Esophagus muscularis mucosa (tissue), 4 donors: ENCODE measurements at regions not wholly inside any gene's neighbourhood (a gene's known extent, or its start where the extent isn't known, plus 50 kb on each side); places are given as distances from the start of the nearest gene placed in this dataset.

ENCODE experiments used
- EP300 ChIP-seq: sonication (generic); formaldehyde crosslinking; IDR thresholded peaks from one replicate; pipeline ENCODE4 v1.6.1; 2017; ENCODE audit warnings: antibody characterized with exemption
- POLR2A ChIP-seq: fragments of 450-650 bp; IDR thresholded peaks from one replicate; pipeline ENCODE4 v1.6.1; 2017; ENCODE audit warnings: antibody characterized with exemption, moderate library complexity, mild to moderate bottlenecking, low read depth
- POLR2AphosphoS5 ChIP-seq, 2 donors: sonication (generic); formaldehyde crosslinking; IDR thresholded peaks; one replicate each; pipeline ENCODE4 v1.6.1; 2017; ENCODE audit warnings: antibody characterized with exemption in 2 of 2
- TF ChIP-seq, protein P1 (sequence below), 3 experiments: fragments of 200-600 bp in 2 of 3; fragments of 450-650 bp in 1 of 3; sonication (generic) in 2 of 3; IDR thresholded peaks; one replicate each; pipeline ENCODE4 v1.5.1; 2017 to 2019; ENCODE audit warnings: antibody characterized with exemption in 3 of 3, mild to moderate bottlenecking in 2 of 3, moderate library complexity in 1 of 3

DNA sequence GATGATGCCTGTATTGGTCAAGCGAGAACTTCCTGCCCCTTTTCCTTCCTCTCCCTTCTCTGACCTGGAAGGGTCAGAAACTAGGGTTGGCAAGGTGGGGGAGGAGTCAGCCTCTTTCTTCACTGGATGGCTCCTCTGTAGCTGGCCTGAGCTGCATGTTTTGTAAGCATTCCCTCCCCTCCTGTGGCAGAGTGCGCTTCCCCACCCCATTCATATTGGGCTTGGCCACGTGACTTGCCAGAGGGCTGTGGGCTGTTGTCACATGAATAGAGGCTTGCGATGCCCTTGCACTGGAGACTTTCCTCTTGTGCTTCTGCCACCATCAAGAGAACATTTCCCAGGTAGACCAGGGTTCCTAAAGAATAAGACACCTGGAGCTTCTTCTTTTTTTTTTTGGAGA is 111.3 kb upstream of the PODXL start:
- TF ChIP-seq, protein P1, sequence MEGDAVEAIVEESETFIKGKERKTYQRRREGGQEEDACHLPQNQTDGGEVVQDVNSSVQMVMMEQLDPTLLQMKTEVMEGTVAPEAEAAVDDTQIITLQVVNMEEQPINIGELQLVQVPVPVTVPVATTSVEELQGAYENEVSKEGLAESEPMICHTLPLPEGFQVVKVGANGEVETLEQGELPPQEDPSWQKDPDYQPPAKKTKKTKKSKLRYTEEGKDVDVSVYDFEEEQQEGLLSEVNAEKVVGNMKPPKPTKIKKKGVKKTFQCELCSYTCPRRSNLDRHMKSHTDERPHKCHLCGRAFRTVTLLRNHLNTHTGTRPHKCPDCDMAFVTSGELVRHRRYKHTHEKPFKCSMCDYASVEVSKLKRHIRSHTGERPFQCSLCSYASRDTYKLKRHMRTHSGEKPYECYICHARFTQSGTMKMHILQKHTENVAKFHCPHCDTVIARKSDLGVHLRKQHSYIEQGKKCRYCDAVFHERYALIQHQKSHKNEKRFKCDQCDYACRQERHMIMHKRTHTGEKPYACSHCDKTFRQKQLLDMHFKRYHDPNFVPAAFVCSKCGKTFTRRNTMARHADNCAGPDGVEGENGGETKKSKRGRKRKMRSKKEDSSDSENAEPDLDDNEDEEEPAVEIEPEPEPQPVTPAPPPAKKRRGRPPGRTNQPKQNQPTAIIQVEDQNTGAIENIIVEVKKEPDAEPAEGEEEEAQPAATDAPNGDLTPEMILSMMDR (IDR thresholded peaks at IDR 0.05), result no peak
- TF ChIP-seq POLR2A (no peak), POLR2AphosphoS5 (IDR thresholded peaks at IDR 0.05) (no peak), EP300 (no peak)
